H1 (cell line): ENCODE measurements at regions not wholly inside any gene's neighbourhood (a gene's known extent, or its start where the extent isn't known, plus 50 kb on each side); places are given as distances from the start of the nearest gene placed in this dataset.

Experiments
- CTCF ChIA-PET: fragments of 300-600 bp; sonication (Branson Sonifier 250); formaldehyde crosslinking; loops from one replicate; lab custom pipeline; 2021; ENCODE audit not compliant: partially characterized antibody; lab: Charles Lee
- POLR2A ChIA-PET: fragments of 300-600 bp; sonication (Branson Sonifier 250); formaldehyde crosslinking; loops from one replicate; lab custom pipeline; 2021; ENCODE audit warnings: inconsistent platforms; ENCODE audit not compliant: partially characterized antibody; lab: Charles Lee
- DNase-seq, 2 experiments: peaks; one replicate each; pipeline versions ENCODE4 v3.0.0 to v3.0.0-alpha.2; 2010 to 2022; ENCODE audit warnings: low spot score in 2 of 2, low read depth in 1 of 2, mixed read lengths in 1 of 2
- FAIRE-seq: peaks from 2 replicates; lab custom pipeline; 2011; peaks lifted over from hg19 to GRCh38; lab: Jason Lieb, UNC
- H2AFZ ChIP-seq: 2 replicates; pipeline ENCODE4 v1.8.1; 2012; ENCODE audit warnings: low read length, inconsistent platforms
- H2AK5ac ChIP-seq: 2 replicates; pipeline ENCODE4 v1.6.1; 2013; ENCODE audit warnings: low read depth, low read length
- H2BK120ac ChIP-seq: replicated peaks from 2 replicates; pipeline ENCODE3; 2013; ENCODE audit warnings: low read depth, low read length, inconsistent platforms
- H2BK12ac ChIP-seq: 2 replicates; pipeline ENCODE4 v1.6.1; 2013; ENCODE audit warnings: low read depth, low read length
- H2BK15ac ChIP-seq: 2 replicates; pipeline ENCODE4 v1.6.1; 2013; ENCODE audit warnings: low read length
- H2BK20ac ChIP-seq: 2 replicates; pipeline ENCODE4 v1.6.1; 2013; ENCODE audit warnings: low read length
- H2BK5ac ChIP-seq: 2 replicates; pipeline ENCODE4 v1.6.1; 2013; ENCODE audit warnings: low read depth, low read length
- H3K14ac ChIP-seq: 2 replicates; pipeline ENCODE4 v1.6.1; 2013; ENCODE audit warnings: inconsistent platforms; ENCODE audit not compliant: insufficient read length
- H3K18ac ChIP-seq: 2 replicates; pipeline ENCODE4 v1.6.1; 2013; ENCODE audit warnings: low read length; ENCODE audit errors: extremely low read depth
- H3K23ac ChIP-seq: 2 replicates; pipeline ENCODE4 v1.6.1; 2013; ENCODE audit warnings: inconsistent platforms; ENCODE audit not compliant: insufficient read length
- H3K23me2 ChIP-seq: 2 replicates; pipeline ENCODE4 v1.6.1; 2013; ENCODE audit warnings: low read depth, low read length
- H3K27ac ChIP-seq: 2 replicates; pipeline ENCODE4 v1.6.1; 2011; ENCODE audit warnings: low read depth, low read length, inconsistent platforms
- H3K27me3 ChIP-seq, 4 experiments: replicated peaks in 1 of 4; 1 replicate in 1 of 4; 2 replicates in 3 of 4; pipeline versions ENCODE4 v1.6.1 to v1.8.1; 2011 to 2013; ENCODE audit warnings: low read length in 3 of 4, mild to moderate bottlenecking in 3 of 4, inconsistent platforms in 2 of 4, mixed read lengths in 2 of 4, moderate library complexity in 1 of 4; ENCODE audit not compliant: control insufficient read depth in 3 of 4, insufficient read depth in 3 of 4; ENCODE audit errors: extremely low read depth in 1 of 4
- H3K36me3 ChIP-seq, 4 experiments: 2 replicates each; pipeline versions ENCODE4 v1.6.1 to v1.8.1; 2011 to 2013; ENCODE audit warnings: mild to moderate bottlenecking in 4 of 4, low read length in 3 of 4, moderate library complexity in 2 of 4, control low read depth in 1 of 4, inconsistent platforms in 1 of 4; ENCODE audit not compliant: insufficient read depth in 4 of 4, control insufficient read depth in 2 of 4
- H3K4ac ChIP-seq: replicated peaks from 2 replicates; pipeline ENCODE3; 2013; ENCODE audit warnings: low read length, low read depth, mixed read lengths, inconsistent platforms; ENCODE audit not compliant: insufficient read length
- H3K4me1 ChIP-seq, 4 experiments: replicated peaks in 1 of 4; 1 replicate in 1 of 4; 2 replicates in 3 of 4; pipeline versions ENCODE4 v1.6.1 to v1.8.1; 2011 to 2013; ENCODE audit warnings: low read length in 3 of 4, inconsistent platforms in 2 of 4, mixed read lengths in 1 of 4; ENCODE audit not compliant: insufficient read depth in 4 of 4, control insufficient read depth in 3 of 4
- H3K4me2 ChIP-seq, 2 experiments: 2 replicates each; pipeline versions ENCODE4 v1.6.1 to v1.8.1; 2011 to 2013; ENCODE audit warnings: low read depth in 2 of 2, low read length in 2 of 2, control low read depth in 1 of 2, inconsistent platforms in 1 of 2, mild to moderate bottlenecking in 1 of 2; ENCODE audit not compliant: insufficient read depth in 1 of 2
- H3K4me3 ChIP-seq, 4 experiments: fragments of 200-600, 300-600 bp in 1 of 4; sonication (generic), shearing (Covaris generic), sonication (Bioruptor Twin) in 1 of 4; 2 replicates each; pipeline versions ENCODE4 v1.5.1 to v1.8.1; 2011 to 2016; ENCODE audit warnings: low read length in 4 of 4, low read depth in 3 of 4, control low read depth in 2 of 4, inconsistent platforms in 2 of 4, mild to moderate bottlenecking in 2 of 4, mixed read lengths in 1 of 4, moderate library complexity in 1 of 4; ENCODE audit not compliant: insufficient read depth in 2 of 4; ENCODE audit errors: extremely low read depth in 1 of 4
- H3K56ac ChIP-seq: replicated peaks from 2 replicates; pipeline ENCODE3; 2013; ENCODE audit warnings: low read depth, mild to moderate bottlenecking, mixed read lengths, low read length, inconsistent platforms; ENCODE audit not compliant: insufficient read length
- H3K79me1 ChIP-seq: 2 replicates; pipeline ENCODE4 v1.6.1; 2013; ENCODE audit warnings: low read depth, low read length, control low read depth
- H3K79me2 ChIP-seq, 2 experiments: 2 replicates each; pipeline versions ENCODE4 v1.6.1 to v1.8.1; 2012 to 2013; ENCODE audit warnings: low read length in 2 of 2, mild to moderate bottlenecking in 2 of 2, inconsistent platforms in 1 of 2; ENCODE audit not compliant: insufficient read depth in 2 of 2, control insufficient read depth in 1 of 2
- H3K9ac ChIP-seq, 4 experiments: replicated peaks in 1 of 4; 1 replicate in 1 of 4; 2 replicates in 3 of 4; pipeline versions ENCODE4 v1.6.1 to v1.8.1; 2011 to 2013; ENCODE audit warnings: low read depth in 3 of 4, low read length in 3 of 4, control low read depth in 2 of 4, mild to moderate bottlenecking in 2 of 4, moderate library complexity in 2 of 4, inconsistent platforms in 1 of 4; ENCODE audit errors: extremely low read depth in 1 of 4
- H3K9me3 ChIP-seq, 2 experiments: 2 replicates each; pipeline versions ENCODE4 v1.6.1 to v1.8.1; 2012 to 2013; ENCODE audit warnings: mild to moderate bottlenecking in 2 of 2, moderate library complexity in 2 of 2, control low read depth in 1 of 2, inconsistent platforms in 1 of 2, low read depth in 1 of 2, low read length in 1 of 2, mixed read lengths in 1 of 2; ENCODE audit not compliant: insufficient read depth in 2 of 2
- H4K20me1 ChIP-seq, 2 experiments: replicated peaks in 1 of 2; 2 replicates each; pipeline versions ENCODE3 to v1.8.1; 2011 to 2013; ENCODE audit warnings: inconsistent platforms in 2 of 2, low read length in 2 of 2, mild to moderate bottlenecking in 1 of 2; ENCODE audit not compliant: insufficient read depth in 2 of 2, control insufficient read depth in 1 of 2
- H4K5ac ChIP-seq: 2 replicates; pipeline ENCODE4 v1.6.1; 2013; ENCODE audit warnings: low read length, low read depth, mixed read lengths, inconsistent platforms; ENCODE audit not compliant: insufficient read length
- H4K8ac ChIP-seq: 2 replicates; pipeline ENCODE4 v1.8.0; 2013; ENCODE audit warnings: mild to moderate bottlenecking, moderate library complexity, low read length, inconsistent platforms; ENCODE audit not compliant: insufficient read depth; ENCODE audit errors: extremely low read depth
- H4K91ac ChIP-seq: replicated peaks from 2 replicates; pipeline ENCODE3; 2013; ENCODE audit warnings: low read length, mixed read lengths, inconsistent platforms; ENCODE audit not compliant: insufficient read length
- ATF2 ChIP-seq: IDR thresholded peaks from 2 replicates; pipeline ENCODE4 v1.6.1; 2012; ENCODE audit warnings: low read length, inconsistent platforms
- BACH1 ChIP-seq: IDR thresholded peaks from 2 replicates; pipeline ENCODE4 v1.6.1; 2012; ENCODE audit warnings: low read length, improper control_type of control experiment
- FOSL1 ChIP-seq: IDR thresholded peaks from 2 replicates; pipeline ENCODE4 v1.6.1; 2011; ENCODE audit warnings: mild to moderate bottlenecking, low read depth, low read length, moderate library complexity; ENCODE audit not compliant: insufficient read depth
- GTF2F1 ChIP-seq: IDR thresholded peaks from 2 replicates; pipeline ENCODE4 v1.6.1; 2012; ENCODE audit warnings: low read depth, low read length, improper control_type of control experiment, borderline replicate concordance
- JUND ChIP-seq: IDR thresholded peaks from 2 replicates; pipeline ENCODE4 v1.6.1; 2011; ENCODE audit warnings: mild to moderate bottlenecking, improper control_type of control experiment, low read length
- POLR2A ChIP-seq, 2 experiments: IDR thresholded peaks; 1 replicate in 1 of 2; 2 replicates in 1 of 2; pipeline ENCODE4 v1.6.1; 2011; ENCODE audit warnings: low read depth in 2 of 2, low read length in 2 of 2, mild to moderate bottlenecking in 2 of 2; ENCODE audit errors: control extremely low read depth in 1 of 2
- RXRA ChIP-seq: IDR thresholded peaks from 2 replicates; pipeline ENCODE4 v1.6.1; 2011; ENCODE audit warnings: low read depth, mild to moderate bottlenecking, low read length, moderate library complexity; ENCODE audit not compliant: insufficient read depth
- SIN3A ChIP-seq, 2 experiments: IDR thresholded peaks in 1 of 2; conservative IDR thresholded peaks in 1 of 2; 2 replicates each; pipeline ENCODE4 v1.6.1; 2011 to 2012; ENCODE audit warnings: low read length in 2 of 2, improper control_type of control experiment in 1 of 2, low read depth in 1 of 2, mild to moderate bottlenecking in 1 of 2
- SUZ12 ChIP-seq: fragments of 200-600 bp; sonication (generic); IDR thresholded peaks from 2 replicates; pipeline ENCODE4 v1.6.1; 2012; ENCODE audit warnings: mild to moderate bottlenecking, inconsistent platforms, low read length, moderate library complexity, mixed read lengths
- YY1 ChIP-seq: IDR thresholded peaks from 2 replicates; pipeline ENCODE4 v1.6.1; 2011; ENCODE audit warnings: low read depth, mild to moderate bottlenecking, low read length
- WGBS, 2 experiments: shearing (Covaris generic) in 1 of 2; methylation state at CpG; one replicate each; pipeline versions ENCODE4 v1.1.6 to v1.1.7; 2013 to 2015; ENCODE audit warnings: low lambda C conversion rate in 2 of 2, mixed read lengths in 2 of 2, inconsistent platforms in 1 of 2, low coverage in 1 of 2, missing lambda C conversion rate in 1 of 2; ENCODE audit not compliant: insufficient replicate concordance in 2 of 2, insufficient coverage in 1 of 2, insufficient read length in 1 of 2; ENCODE audit errors: extremely low coverage in 1 of 2, missing lambda C conversion rate in 1 of 2; 5-methylcytosine and 5-hydroxymethylcytosine counted together

DNA sequence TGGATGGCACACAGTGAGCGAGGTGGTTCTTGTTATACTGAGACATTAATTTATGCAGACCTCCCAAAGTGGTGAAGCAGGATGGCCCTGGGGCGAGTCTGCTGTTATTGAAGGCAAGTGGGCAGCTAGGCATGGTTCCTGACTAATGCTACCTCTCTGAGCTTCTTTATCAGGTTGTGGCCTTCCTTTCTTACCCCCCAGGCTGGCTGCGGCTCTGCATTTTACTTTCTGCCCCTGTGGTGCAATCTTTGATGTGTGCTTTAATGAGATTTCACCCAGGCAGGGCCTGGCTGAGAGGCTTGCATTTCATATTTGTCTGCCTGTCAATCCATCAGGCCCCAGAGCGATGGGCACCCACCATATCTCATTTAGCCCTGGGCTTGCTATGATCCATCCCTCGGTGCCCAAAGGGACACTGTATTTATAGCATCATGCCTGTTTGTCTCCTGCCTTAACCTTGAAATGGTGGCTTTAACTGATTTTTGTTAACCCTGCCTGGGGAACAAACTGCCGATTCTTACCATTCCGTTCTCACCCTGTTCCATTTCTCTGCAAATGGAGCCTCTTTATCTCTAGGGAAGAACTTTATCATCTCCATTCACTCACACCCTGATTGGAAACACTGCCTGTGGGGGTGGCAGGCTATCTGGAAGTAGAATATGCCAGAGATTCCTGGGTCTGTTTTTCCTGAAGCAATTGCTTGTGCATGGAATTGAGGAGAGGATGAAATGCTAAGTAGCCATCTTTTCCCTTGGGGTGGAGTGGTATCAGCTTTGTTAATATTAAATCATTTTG lies 316.2 kb upstream of the THSD7B start:
- Histone ChIP-seq H3K23ac (no peak overlapping the region), H3K56ac (no peak overlapping the region), H3K79me2 (no peaks in the 10 kb centered on the region), H3K4ac (no peak overlapping the region), H4K8ac (no peak overlapping the region), H2BK5ac (no peak overlapping the region), H3K79me1 (no peaks in the 10 kb centered on the region), H3K23me2 (no peaks in the 10 kb centered on the region), H4K20me1 (no peaks in the 10 kb centered on the region), H3K9ac (no peak overlapping the region), H2BK120ac (no peak overlapping the region), H3K14ac (no peak overlapping the region), H3K4me3 (no peak overlapping the region), H3K9me3 (no peaks in the 10 kb centered on the region), H2BK12ac (no peak overlapping the region), H3K36me3 (no peaks in the 10 kb centered on the region), H4K91ac (no peak overlapping the region), H2AFZ (no peak overlapping the region), H2BK15ac (no peak overlapping the region), H3K27ac (no peak overlapping the region), H3K4me1 (peaks cover 0 to 6% (median 3%) of the 10 kb centered on the region in 4 experiments; a peak in 3 of 7 replicates), H4K5ac (no peak overlapping the region), H2AK5ac (no peak overlapping the region), H3K18ac (no peak overlapping the region), H3K4me2 (no peak overlapping the region), H2BK20ac (no peak overlapping the region), H3K27me3 (no peaks in the 10 kb centered on the region)
- WGBS, 2 experiments = 79% methylated on average over 7 of the region's 7 CpGs; no CpG with 5 or more reads in 1 of the 2 experiments
- no peak for TF ChIP-seq BACH1
- TF ChIP-seq FOSL1 = no peak
- TF ChIP-seq YY1 = no peak
- no peak for TF ChIP-seq JUND
- no peak for TF ChIP-seq GTF2F1
- TF ChIP-seq SIN3A (conservative IDR thresholded peaks at IDR 0.05 in 1 of 2, IDR thresholded peaks at IDR 0.05 in 1 of 2; ENCODE audit: low read depth in 1 of 2, low read length in 2 of 2) = no peak
- TF ChIP-seq SUZ12 = no peak
- no peak for TF ChIP-seq POLR2A (IDR thresholded peaks at IDR 0.05; ENCODE audit: control extremely low read depth in 1 of 2, low read depth in 2 of 2, low read length in 2 of 2)
- no peak for TF ChIP-seq ATF2
- no peak for TF ChIP-seq RXRA
- ChIA-PET CTCF (interaction anchor here (1.5 kb wide), 1 partner anchor 19 kb away, joined by 6 read pairs; no protein-coding TSS in a partner anchor), POLR2A (no interaction called here)
- FAIRE-seq (no peak), DNase-seq (no peak)
